ENCODE measurements at regions not wholly inside any gene's neighbourhood (a gene's known extent, or its start where the extent isn't known, plus 50 kb on each side); places are given as distances from the start of the nearest gene placed in this dataset.

DNA sequence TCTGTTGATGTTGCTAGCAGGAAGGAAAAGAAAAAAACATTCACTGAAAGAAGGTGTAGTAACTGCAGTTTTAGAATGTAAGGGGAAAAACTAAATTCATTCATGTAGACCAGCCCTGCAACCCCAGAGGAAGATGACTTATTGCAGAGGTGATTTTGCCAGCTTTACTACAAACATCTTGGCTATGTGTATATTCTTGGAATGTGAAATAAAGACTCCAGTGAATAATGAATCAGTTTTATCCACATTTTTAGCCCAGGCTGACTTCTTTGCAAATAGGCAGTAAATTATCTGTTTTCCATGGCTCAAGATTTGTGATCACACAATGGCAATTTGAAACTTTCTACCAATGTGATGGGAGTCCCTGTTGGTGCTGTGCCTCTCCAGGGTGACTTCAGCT, 206.1 kb upstream of the SETBP1 start:
- TF ChIP-seq CTCF (IDR thresholded peaks at IDR 0.05; ENCODE audit: extremely low read depth, missing control alignments): no peak
- no peak for DNase-seq (ENCODE audit: low spot score)

- no peak for DNase-seq (ENCODE audit: low spot score)
- TF ChIP-seq CTCF (IDR thresholded peaks at IDR 0.05; ENCODE audit: extremely low read depth, missing control alignments): no peak
Measured at GRCh38 chr18:44482761-44483160, 197.9 kb upstream of the SETBP1 start.

GRCh38 chr18:44495151-44495550, 185.5 kb upstream of the SETBP1 start:
- no peak for DNase-seq (ENCODE audit: low spot score)

GRCh38 chr18:44497311-44497710, 183.4 kb upstream of the SETBP1 start:
- TF ChIP-seq CTCF (IDR thresholded peaks at IDR 0.05; ENCODE audit: extremely low read depth, missing control alignments): no peak
- no peak for DNase-seq (ENCODE audit: low spot score)

More at GRCh38 chr18:44495151-44495550, 185.5 kb upstream of the SETBP1 start:
- TF ChIP-seq CTCF (IDR thresholded peaks at IDR 0.05; ENCODE audit: extremely low read depth, missing control alignments): no peak

DNA sequence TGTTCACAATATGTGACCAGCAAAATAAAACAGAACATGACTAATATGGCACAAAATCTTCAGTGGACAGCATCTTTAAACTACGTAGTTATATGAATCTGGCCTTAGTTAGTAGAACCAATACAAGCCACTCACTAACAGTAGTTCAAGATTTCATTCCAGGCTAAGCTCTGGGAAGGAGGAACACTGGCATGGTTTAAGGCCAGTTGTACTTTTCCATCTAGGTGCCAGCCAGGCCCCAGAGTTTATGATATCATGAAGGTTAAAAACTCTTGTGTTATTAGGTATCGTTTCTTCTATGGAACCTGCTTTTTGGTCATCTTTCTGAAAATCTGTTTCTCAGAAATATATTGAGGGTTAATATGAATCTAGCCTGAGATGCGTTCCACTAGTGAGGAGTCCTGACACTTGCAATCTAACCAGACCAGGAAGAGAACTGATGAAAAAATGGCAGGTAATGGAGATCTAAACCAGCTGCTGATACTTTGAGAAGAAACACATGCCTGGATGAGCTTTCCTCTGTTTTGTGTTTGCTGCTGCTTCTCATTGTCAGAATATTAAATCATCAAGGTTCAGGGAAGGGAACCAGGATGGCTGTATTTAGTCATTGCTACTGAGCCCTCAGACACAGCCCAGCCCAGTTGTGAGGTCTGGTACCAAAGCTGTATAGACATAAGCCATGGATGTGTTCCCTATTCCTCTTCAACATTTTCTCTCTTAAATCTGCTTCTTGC, 182.8 kb upstream of the SETBP1 start:
- no peak for TF ChIP-seq CTCF (IDR thresholded peaks at IDR 0.05; ENCODE audit: extremely low read depth, missing control alignments)
- DNase-seq (ENCODE audit: low spot score): no peak

DNA sequence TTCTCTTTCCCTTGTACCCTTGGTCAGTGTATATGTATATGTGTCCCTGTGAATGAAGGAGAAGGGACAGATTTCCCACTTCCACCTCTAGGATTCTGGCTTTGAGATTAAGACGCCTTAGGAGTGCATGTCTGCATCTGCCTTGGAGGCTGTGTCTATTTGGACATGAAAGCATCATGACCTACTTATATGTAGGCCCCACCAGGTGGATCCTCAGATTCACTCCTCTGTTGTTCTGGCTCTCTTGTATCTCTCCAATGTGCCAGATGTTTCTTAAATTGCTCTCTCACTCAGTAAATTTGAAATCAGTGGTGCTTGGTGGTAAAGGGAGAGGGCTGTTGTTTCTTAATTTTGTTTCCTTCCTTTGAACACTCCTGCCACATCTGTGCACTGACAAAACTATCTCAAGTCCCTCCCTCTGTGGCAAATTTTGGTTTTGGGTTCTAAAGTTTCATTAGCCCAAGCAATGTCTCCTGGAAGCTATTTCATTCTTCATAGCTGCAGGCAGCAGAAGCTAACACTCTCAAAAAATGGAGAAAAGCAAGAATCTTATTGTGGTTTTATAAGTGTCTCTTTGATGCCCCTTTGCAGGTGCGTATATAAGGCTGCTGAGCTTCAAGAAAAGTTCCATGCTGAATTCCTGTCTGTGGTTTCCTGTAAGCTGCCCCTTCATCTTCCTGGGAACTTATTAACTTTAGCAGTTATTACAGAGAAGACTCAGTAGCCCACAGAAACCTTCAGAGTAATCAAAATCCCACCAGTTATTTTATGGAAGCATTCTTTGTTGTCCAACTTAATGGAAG, 179.7 kb upstream of the SETBP1 start:
- no peak for TF ChIP-seq CTCF (IDR thresholded peaks at IDR 0.05; ENCODE audit: extremely low read depth, missing control alignments)
- DNase-seq (ENCODE audit: low spot score): no peak

DNA sequence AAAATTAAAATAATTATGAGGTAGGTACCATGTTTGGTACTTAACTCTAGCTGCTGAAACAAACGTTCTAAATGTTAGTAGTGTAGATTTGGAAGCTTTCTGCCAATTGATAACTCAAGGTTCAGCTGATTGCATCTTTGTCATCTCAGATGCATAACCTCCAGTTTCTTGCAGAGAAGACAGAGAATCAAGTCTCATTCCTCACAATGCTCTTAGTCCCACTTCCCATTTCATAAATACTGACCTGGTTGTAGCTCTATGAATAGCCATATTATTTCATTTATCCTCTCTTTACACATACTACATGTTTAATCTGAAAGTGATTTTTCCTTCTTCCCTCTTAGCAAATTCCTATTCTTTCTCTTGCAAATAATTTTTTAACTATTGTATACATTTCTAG, 178.5 kb upstream of the SETBP1 start:
- TF ChIP-seq CTCF (IDR thresholded peaks at IDR 0.05; ENCODE audit: extremely low read depth, missing control alignments): no peak

More for the DNA sequence above, 178.5 kb upstream of the SETBP1 start:
- no peak for DNase-seq (ENCODE audit: low spot score)
